Neural progenitor cell (in vitro differentiated cells): ENCODE measurements at regions not wholly inside any gene's neighbourhood (a gene's known extent, or its start where the extent isn't known, plus 50 kb on each side); places are given as distances from the start of the nearest gene placed in this dataset.

Experiments
- DNase-seq: peaks from one replicate; pipeline ENCODE4 v3.0.0-alpha.2; 2016; ENCODE audit warnings: low spot score
- H2AFZ ChIP-seq: fragments of 200-600 bp; sonication (generic); replicated peaks from 2 replicates; pipeline ENCODE4 v1.6.1; 2016; ENCODE audit warnings: antibody characterized with exemption
- H3F3A ChIP-seq: fragments of 200-600 bp; sonication (generic); 2 replicates; pipeline ENCODE4 v1.6.1; 2016; ENCODE audit warnings: antibody characterized with exemption, low read depth
- H3K27ac ChIP-seq: fragments of 200-600 bp; sonication (generic); 2 replicates; pipeline ENCODE4 v1.5.1; 2016; ENCODE audit warnings: mild to moderate bottlenecking
- H3K27me3 ChIP-seq: fragments of 200-600 bp; sonication (generic); 2 replicates; pipeline ENCODE4 v1.6.1; 2016; ENCODE audit warnings: mild to moderate bottlenecking, moderate library complexity
- H3K36me3 ChIP-seq: fragments of 200-600 bp; sonication (generic); 2 replicates; pipeline ENCODE4 v1.5.1; 2016
- H3K4me1 ChIP-seq: fragments of 200-600 bp; sonication (generic); 2 replicates; pipeline ENCODE4 v1.6.1; 2016; ENCODE audit warnings: mixed run types
- H3K4me2 ChIP-seq: fragments of 200-600 bp; sonication (generic); 2 replicates; pipeline ENCODE4 v1.6.1; 2016
- H3K4me3 ChIP-seq: fragments of 200-600 bp; sonication (generic); 2 replicates; pipeline ENCODE4 v1.5.1; 2016
- H3K79me2 ChIP-seq: fragments of 200-600 bp; sonication (generic); 2 replicates; pipeline ENCODE4 v1.6.1; 2016; ENCODE audit warnings: low read depth
- H3K9ac ChIP-seq: fragments of 200-600 bp; sonication (generic); 2 replicates; pipeline ENCODE4 v1.6.1; 2016
- H3K9me3 ChIP-seq: fragments of 200-600 bp; sonication (generic); 2 replicates; pipeline ENCODE4 v1.5.1; 2016; ENCODE audit warnings: low read depth
- H4K20me1 ChIP-seq: fragments of 200-600 bp; sonication (generic); 2 replicates; pipeline ENCODE4 v1.6.1; 2016; ENCODE audit warnings: low read depth
- H3K27ac Mint-ChIP-seq: 3 replicates; pipeline ENCODE4 v1.8.0; 2021; ENCODE audit warnings: mixed read lengths
- H3K27me3 Mint-ChIP-seq: 2 replicates; pipeline ENCODE4 v1.8.0; 2022; ENCODE audit warnings: low read depth, mild to moderate bottlenecking, inconsistent platforms, moderate library complexity, mixed read lengths; ENCODE audit not compliant: insufficient read depth
- H3K36me3 Mint-ChIP-seq: 3 replicates; pipeline ENCODE4 v1.8.0; 2021; ENCODE audit warnings: mixed read lengths
- H3K4me1 Mint-ChIP-seq: 3 replicates; pipeline ENCODE4 v1.8.0; 2021; ENCODE audit warnings: mixed read lengths
- H3K4me3 Mint-ChIP-seq: 3 replicates; pipeline ENCODE4 v1.8.0; 2021; ENCODE audit warnings: mild to moderate bottlenecking, moderate library complexity, mixed read lengths
- H3K9me3 Mint-ChIP-seq: 3 replicates; pipeline ENCODE4 v1.8.0; 2020; ENCODE audit warnings: mixed read lengths
- EZH2 ChIP-seq: fragments of 200-600 bp; sonication (generic); IDR thresholded peaks from 2 replicates; pipeline ENCODE4 v1.6.1; 2017; ENCODE audit warnings: antibody characterized with exemption, mild to moderate bottlenecking, moderate library complexity
- EZH2phosphoT487 ChIP-seq: fragments of 200-600 bp; sonication (generic); IDR thresholded peaks from 2 replicates; pipeline ENCODE4 v1.6.1; 2017; ENCODE audit warnings: antibody characterized with exemption
- TF ChIP-seq, protein P1 (sequence below): fragments of 200-600 bp; sonication (generic); IDR thresholded peaks from 2 replicates; pipeline ENCODE4 v1.5.1; 2017; ENCODE audit warnings: antibody characterized with exemption, mild to moderate bottlenecking

DNA sequence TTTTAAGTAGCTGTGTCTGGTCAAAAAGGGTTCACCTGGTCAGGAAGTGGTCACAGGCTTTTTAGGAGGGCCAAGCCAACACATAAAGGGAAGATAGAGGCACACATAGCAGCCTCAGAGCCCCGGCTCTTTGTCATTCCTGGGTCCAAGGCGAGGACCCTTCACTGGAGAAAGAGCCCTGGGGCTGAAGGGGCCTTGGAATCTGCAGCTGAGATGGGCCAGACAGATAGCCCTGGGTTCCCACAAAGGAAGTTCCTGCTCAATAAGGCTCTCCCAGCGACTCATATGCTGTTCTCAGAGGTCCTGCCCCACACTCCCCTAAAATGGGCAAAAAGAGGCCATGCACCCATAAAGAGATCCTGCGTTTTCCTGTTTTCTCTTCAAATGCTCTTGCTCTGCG, 77.7 kb downstream of the LINC01488 start:
- TF ChIP-seq, protein P1, sequence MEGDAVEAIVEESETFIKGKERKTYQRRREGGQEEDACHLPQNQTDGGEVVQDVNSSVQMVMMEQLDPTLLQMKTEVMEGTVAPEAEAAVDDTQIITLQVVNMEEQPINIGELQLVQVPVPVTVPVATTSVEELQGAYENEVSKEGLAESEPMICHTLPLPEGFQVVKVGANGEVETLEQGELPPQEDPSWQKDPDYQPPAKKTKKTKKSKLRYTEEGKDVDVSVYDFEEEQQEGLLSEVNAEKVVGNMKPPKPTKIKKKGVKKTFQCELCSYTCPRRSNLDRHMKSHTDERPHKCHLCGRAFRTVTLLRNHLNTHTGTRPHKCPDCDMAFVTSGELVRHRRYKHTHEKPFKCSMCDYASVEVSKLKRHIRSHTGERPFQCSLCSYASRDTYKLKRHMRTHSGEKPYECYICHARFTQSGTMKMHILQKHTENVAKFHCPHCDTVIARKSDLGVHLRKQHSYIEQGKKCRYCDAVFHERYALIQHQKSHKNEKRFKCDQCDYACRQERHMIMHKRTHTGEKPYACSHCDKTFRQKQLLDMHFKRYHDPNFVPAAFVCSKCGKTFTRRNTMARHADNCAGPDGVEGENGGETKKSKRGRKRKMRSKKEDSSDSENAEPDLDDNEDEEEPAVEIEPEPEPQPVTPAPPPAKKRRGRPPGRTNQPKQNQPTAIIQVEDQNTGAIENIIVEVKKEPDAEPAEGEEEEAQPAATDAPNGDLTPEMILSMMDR, result no peak
- TF ChIP-seq EZH2phosphoT487 (no peak), EZH2 (no peak)
- H3F3A ChIP-seq, result no peaks in the 10 kb centered on the region
- H3K9me3 ChIP-seq, result no peaks in the 10 kb centered on the region
- H3K4me3 ChIP-seq, result no peak overlapping the region
- H3K9ac ChIP-seq, result no peak overlapping the region
- H2AFZ ChIP-seq, result no peak overlapping the region
- no peak overlapping the region for H3K4me2 ChIP-seq
- H3K27ac ChIP-seq, result no peak overlapping the region
- no peaks in the 10 kb centered on the region for H3K36me3 ChIP-seq
- H4K20me1 ChIP-seq, result no peaks in the 10 kb centered on the region
- Mint-ChIP-seq H3K4me1 (peaks cover 3% of the 10 kb centered on the region), H3K27me3 (peaks cover 6% of the 10 kb centered on the region), H3K36me3 (no peaks in the 10 kb centered on the region), H3K27ac (no peak overlapping the region), H3K4me3 (no peak overlapping the region), H3K9me3 (peaks cover 2% of the 10 kb centered on the region)
- no peaks in the 10 kb centered on the region for H3K79me2 ChIP-seq
- no peaks in the 10 kb centered on the region for H3K4me1 ChIP-seq
- no peaks in the 10 kb centered on the region for H3K27me3 ChIP-seq
- no peak for DNase-seq

DNA sequence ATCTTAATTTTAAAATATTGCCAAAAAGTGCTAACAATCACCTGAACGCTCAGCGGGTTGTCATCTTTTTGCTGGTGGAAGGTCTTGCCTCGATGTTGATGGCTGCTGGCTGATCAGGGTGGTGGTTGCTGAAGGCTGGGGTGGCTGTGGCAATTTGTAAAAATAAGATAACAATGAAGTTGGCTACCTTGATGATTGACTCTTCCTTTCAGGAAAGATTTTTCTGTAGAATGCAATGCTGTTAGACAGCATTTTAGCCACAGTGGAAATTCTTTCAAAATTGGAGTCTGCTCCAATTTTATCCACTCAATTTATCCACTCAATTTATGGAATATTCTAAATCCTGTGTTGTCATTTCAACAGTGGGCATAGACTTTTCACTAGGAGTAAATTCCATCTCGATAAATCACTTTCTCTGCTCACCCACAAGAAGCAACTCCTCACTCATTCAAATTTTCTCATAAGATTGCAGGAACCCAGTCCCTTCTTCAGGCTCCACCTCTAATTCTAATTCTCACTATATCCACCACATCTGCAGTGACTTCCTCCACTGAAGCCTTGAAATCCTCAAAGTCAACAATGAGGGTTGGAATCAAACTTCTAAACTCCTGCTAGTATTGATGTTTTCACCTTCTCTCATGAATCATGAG, 78.8 kb downstream of the LINC01488 start:
- Mint-ChIP-seq H3K4me3 (no peak overlapping the region), H3K27me3 (peaks cover 6% of the 10 kb centered on the region), H3K36me3 (no peaks in the 10 kb centered on the region), H3K9me3 (peaks cover 2% of the 10 kb centered on the region), H3K4me1 (peaks cover 2% of the 10 kb centered on the region), H3K27ac (no peak overlapping the region)
- H3K4me1 ChIP-seq, result no peaks in the 10 kb centered on the region
- H3K79me2 ChIP-seq, result no peaks in the 10 kb centered on the region
- H3K36me3 ChIP-seq, result no peaks in the 10 kb centered on the region
- H3K9ac ChIP-seq, result no peak overlapping the region
- H2AFZ ChIP-seq, result no peak overlapping the region
- no peak overlapping the region for H3K4me3 ChIP-seq
- no peaks in the 10 kb centered on the region for H3K9me3 ChIP-seq
- no peak for DNase-seq
- H4K20me1 ChIP-seq, result no peaks in the 10 kb centered on the region
- H3K27me3 ChIP-seq, result no peaks in the 10 kb centered on the region
- no peaks in the 10 kb centered on the region for H3F3A ChIP-seq
- TF ChIP-seq EZH2phosphoT487, result no peak
- no peak for TF ChIP-seq EZH2
- TF ChIP-seq, protein P1, result no peak
- H3K4me2 ChIP-seq, result no peak overlapping the region
- H3K27ac ChIP-seq, result no peak overlapping the region

DNA sequence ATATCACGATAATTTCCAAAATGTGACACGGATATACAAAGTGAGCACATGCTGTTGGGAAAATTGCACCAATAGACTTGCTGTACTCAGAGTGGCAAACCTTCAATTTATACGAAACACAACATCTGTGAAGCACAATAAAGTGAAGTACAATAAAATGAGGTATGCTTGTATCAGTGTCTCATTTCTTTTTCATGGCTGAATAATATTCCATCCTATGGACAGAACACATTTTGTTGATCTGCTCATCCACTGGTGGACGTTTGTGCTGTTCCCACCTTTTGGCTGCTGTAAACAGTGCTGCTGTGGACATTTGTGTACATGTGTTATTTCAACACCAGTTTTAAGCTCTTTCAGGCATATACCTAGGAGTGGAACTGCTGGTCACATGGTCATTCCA, 78.7 kb upstream of the CCND1 start:
- no peaks in the 10 kb centered on the region for H3F3A ChIP-seq
- H3K9ac ChIP-seq, result no peak overlapping the region
- no peak overlapping the region for H3K4me2 ChIP-seq
- H3K27me3 Mint-ChIP-seq, result peaks cover 4% of the 10 kb centered on the region
- no peaks in the 10 kb centered on the region for H3K4me1 ChIP-seq
- H3K36me3 ChIP-seq, result no peaks in the 10 kb centered on the region
- H2AFZ ChIP-seq, result no peak overlapping the region
- H3K36me3 Mint-ChIP-seq, result no peaks in the 10 kb centered on the region
- peaks cover 2% of the 10 kb centered on the region for H3K9me3 Mint-ChIP-seq
- H3K27ac Mint-ChIP-seq, result no peak overlapping the region
- H3K4me1 Mint-ChIP-seq, result peaks cover 2% of the 10 kb centered on the region
- H3K79me2 ChIP-seq, result no peaks in the 10 kb centered on the region
- no peaks in the 10 kb centered on the region for H3K9me3 ChIP-seq
- H4K20me1 ChIP-seq, result no peaks in the 10 kb centered on the region
- H3K27ac ChIP-seq, result no peak overlapping the region
- H3K27me3 ChIP-seq, result no peaks in the 10 kb centered on the region
- H3K4me3 Mint-ChIP-seq, result no peak overlapping the region
- no peak overlapping the region for H3K4me3 ChIP-seq
- TF ChIP-seq EZH2, result no peak
- TF ChIP-seq EZH2phosphoT487, result no peak
- no peak for DNase-seq

DNA sequence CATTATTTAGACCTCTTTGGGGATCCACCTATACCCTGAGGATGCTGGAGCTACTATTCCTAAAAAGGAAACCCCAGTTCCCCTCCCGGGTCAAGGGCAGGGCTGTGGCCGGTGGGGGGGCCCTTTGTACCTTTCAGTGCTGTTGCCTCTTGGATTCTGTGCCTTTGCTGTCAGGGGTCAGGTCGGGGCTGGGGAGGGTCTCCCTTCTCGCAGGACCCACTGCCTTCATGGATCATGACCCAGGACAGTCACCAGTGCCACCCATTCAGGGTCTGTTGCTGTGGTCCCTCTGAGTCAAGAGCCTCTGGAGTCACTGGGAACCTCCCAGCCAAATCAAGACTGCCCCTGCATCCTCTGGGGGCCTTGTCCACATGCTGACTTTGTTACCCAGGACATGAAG, 78.1 kb upstream of the CCND1 start:
- Histone ChIP-seq H3F3A (no peaks in the 10 kb centered on the region), H3K9me3 (no peaks in the 10 kb centered on the region), H3K27me3 (no peaks in the 10 kb centered on the region), H2AFZ (no peak overlapping the region), H3K27ac (no peak overlapping the region), H3K9ac (no peak overlapping the region), H3K79me2 (no peaks in the 10 kb centered on the region), H3K4me1 (no peaks in the 10 kb centered on the region), H3K4me3 (no peak overlapping the region), H3K4me2 (no peak overlapping the region), H3K36me3 (no peaks in the 10 kb centered on the region), H4K20me1 (no peaks in the 10 kb centered on the region)
- peaks cover 4% of the 10 kb centered on the region for H3K27me3 Mint-ChIP-seq
- no peak overlapping the region for H3K27ac Mint-ChIP-seq
- H3K36me3 Mint-ChIP-seq, result no peaks in the 10 kb centered on the region
- no peak overlapping the region for H3K4me3 Mint-ChIP-seq
- peaks cover 2% of the 10 kb centered on the region for H3K9me3 Mint-ChIP-seq
- no peak for DNase-seq
- peaks cover 2% of the 10 kb centered on the region for H3K4me1 Mint-ChIP-seq
- TF ChIP-seq EZH2, result no peak
- TF ChIP-seq, protein P1, result no peak
- no peak for TF ChIP-seq EZH2phosphoT487
